K562 (cell line): ENCODE measurements at regions not wholly inside any gene's neighbourhood (a gene's known extent, or its start where the extent isn't known, plus 50 kb on each side); places are given as distances from the start of the nearest gene placed in this dataset.

ENCODE experiments used
- ATAC-seq: fragments of 200-7000 bp; cut with Tn5 transposase; 3 replicates; pipeline ENCODE4 v1.9.1; 2020; ENCODE audit warnings: moderate library complexity
- BruUV-seq: library from RNA; stranded (reverse); fragments of 400-500 nt; replicated peaks from 2 replicates; lab custom pipeline; 2021; lab: Mats Ljungman, UMichigan
- CTCF ChIA-PET: fragments of 300-600 bp; formaldehyde crosslinking; extraction: SDS; loops from one replicate; lab custom pipeline; 2021; ENCODE audit warnings: low intra/inter-chr PET ratio; lab: Yijun Ruan, JAX
- POLR2A ChIA-PET: fragments of 300-600, 350-650 bp; sonication (Branson Sonifier 250); formaldehyde crosslinking; extraction: SDS; loops from one replicate; lab custom pipeline; 2021; ENCODE audit warnings: antibody characterized with exemption, inconsistent platforms; lab: Yijun Ruan, JAX
- DNase-seq, 4 experiments: peaks; one replicate each; pipeline versions ENCODE4 v3.0.0 to v3.0.0-alpha.2; 2011 to 2018; ENCODE audit warnings: low spot score in 3 of 4, mixed read lengths in 3 of 4; ENCODE audit errors: extremely low read depth in 1 of 4
- FAIRE-seq: peaks from 2 replicates; lab custom pipeline; 2011; peaks lifted over from hg19 to GRCh38; lab: Jason Lieb, UNC
- H2AFZ ChIP-seq: 2 replicates; pipeline ENCODE4 v1.6.0; 2011; ENCODE audit warnings: low read depth, low read length, control low read depth, inconsistent platforms
- H3K27ac ChIP-seq: fragments of 200-600 bp; 3 replicates; pipeline ENCODE4 v1.8.0; 2011; ENCODE audit warnings: low read depth, mild to moderate bottlenecking, control low read depth, inconsistent platforms, low read length, moderate library complexity, mixed read lengths; ENCODE audit errors: extremely low read depth
- H3K27me3 ChIP-seq, 2 experiments: fragments of 300-600 bp in 1 of 2; 2 replicates in 1 of 2; 3 replicates in 1 of 2; pipeline versions ENCODE4 v1.6.0 to v1.8.0; 2011; ENCODE audit warnings: inconsistent platforms in 2 of 2, low read length in 2 of 2, mild to moderate bottlenecking in 1 of 2, mixed read lengths in 1 of 2, moderate library complexity in 1 of 2; ENCODE audit not compliant: control insufficient read depth in 2 of 2, insufficient read depth in 2 of 2
- H3K36me3 ChIP-seq: fragments of 300-600 bp; 3 replicates; pipeline ENCODE4 v1.8.0; 2011; ENCODE audit warnings: mild to moderate bottlenecking, low read length, inconsistent platforms; ENCODE audit not compliant: control insufficient read depth, insufficient read depth
- H3K4me1 ChIP-seq, 2 experiments: fragments of 200-600 bp in 1 of 2; replicated peaks in 1 of 2; 2 replicates in 1 of 2; 3 replicates in 1 of 2; pipeline versions ENCODE4 v1.5.1 to v1.8.0; 2011; ENCODE audit warnings: inconsistent platforms in 2 of 2, low read length in 2 of 2, mild to moderate bottlenecking in 1 of 2, mixed read lengths in 1 of 2, moderate library complexity in 1 of 2; ENCODE audit not compliant: control insufficient read depth in 2 of 2, insufficient read depth in 2 of 2
- H3K4me2 ChIP-seq: 2 replicates; pipeline ENCODE4 v1.6.1; 2011; ENCODE audit warnings: low read length, control low read depth, inconsistent platforms, mixed read lengths; ENCODE audit not compliant: insufficient read depth
- H3K4me3 ChIP-seq: fragments of 200-600 bp; sonication (generic), shearing (Covaris generic); 2 replicates; pipeline ENCODE4 v1.5.1; 2016; ENCODE audit warnings: control low read depth, inconsistent platforms
- H3K79me2 ChIP-seq: fragments of 200-600 bp; 3 replicates; pipeline ENCODE4 v1.8.0; 2011; ENCODE audit warnings: low read length, inconsistent platforms; ENCODE audit not compliant: control insufficient read depth, insufficient read depth
- H3K9ac ChIP-seq, 2 experiments: 2 replicates each; pipeline versions ENCODE4 v1.6.0 to v1.6.1; 2011; ENCODE audit warnings: low read depth in 2 of 2, low read length in 2 of 2, control low read depth in 1 of 2, inconsistent platforms in 1 of 2, mild to moderate bottlenecking in 1 of 2, mixed read lengths in 1 of 2; ENCODE audit not compliant: insufficient read depth in 1 of 2
- H3K9me1 ChIP-seq: one replicate; pipeline ENCODE4 v1.6.0; 2011; ENCODE audit warnings: inconsistent platforms, mild to moderate bottlenecking, low read length, moderate library complexity; ENCODE audit not compliant: control insufficient read depth, insufficient read depth
- H3K9me3 ChIP-seq: replicated peaks from 2 replicates; pipeline ENCODE4 v1.5.1; 2011; ENCODE audit warnings: low read depth, low read length, inconsistent platforms; ENCODE audit not compliant: control insufficient read depth, insufficient read depth
- H4K20me1 ChIP-seq: replicated peaks from 2 replicates; pipeline ENCODE4 v1.6.1; 2011; ENCODE audit warnings: low read length, inconsistent platforms, mixed read lengths; ENCODE audit not compliant: control insufficient read depth, insufficient read depth
- GTF2E2 ChIP-seq: fragments of 200-800 bp; sonication (Bioruptor generic); IDR thresholded peaks from 2 replicates; pipeline ENCODE4 v1.6.1; 2016; ENCODE audit warnings: missing genetic modification characterization, missing compliant biosample characterization
- RBM34 ChIP-seq: fragments of 200-400 bp; formaldehyde crosslinking; IDR thresholded peaks from 2 replicates; pipeline ENCODE4 v1.6.1; 2018; ENCODE audit warnings: low read length, borderline replicate concordance; ENCODE audit not compliant: insufficient read depth
- ZKSCAN8 ChIP-seq: fragments of 200-800 bp; sonication (Bioruptor generic); IDR thresholded peaks from 2 replicates; pipeline ENCODE4 v1.6.1; 2016; ENCODE audit warnings: missing genetic modification characterization, missing compliant biosample characterization
- WGBS: fragments of 100-300 bp; shearing (Covaris generic); methylation state at CpG from one replicate; pipeline ENCODE4 v1.1.6; 2016; ENCODE audit warnings: low coverage, mixed read lengths; ENCODE audit not compliant: insufficient coverage; ENCODE audit errors: missing lambda C conversion rate; 5-methylcytosine and 5-hydroxymethylcytosine counted together
- in situ Hi-C: fragments of 300-500 bp; cut with MboI; formaldehyde crosslinking; loops from 4 replicates; pipeline ENCODE4 v1.15.0; 2018; ENCODE audit warnings: inconsistent platforms, mixed read lengths
- intact Hi-C: fragments of 100-400 bp; cut with micrococcal nuclease; formaldehyde crosslinking; loops from 2 replicates; pipeline ENCODE4 v1.14.2; 2022
- TF ChIP-seq, protein P1 (sequence below), 2 experiments: fragments of 450-650 bp; formaldehyde crosslinking in 1 of 2; IDR thresholded peaks; 2 replicates each; pipeline versions ENCODE4 v1.4.0 to v1.6.1; 2014 to 2020; ENCODE audit warnings: mild to moderate bottlenecking in 2 of 2, borderline replicate concordance in 1 of 2, low read depth in 1 of 2

- no peak overlapping the region for H3K27ac ChIP-seq
- no peaks in the 10 kb centered on the region for H3K9me3 ChIP-seq
- H3K4me3 ChIP-seq, result no peak overlapping the region
- H3K9ac ChIP-seq, result no peak overlapping the region
- FAIRE-seq, result no peak
- H3K27me3 ChIP-seq, result no peaks in the 10 kb centered on the region
- no peaks in the 10 kb centered on the region for H4K20me1 ChIP-seq
- H3K79me2 ChIP-seq, result no peaks in the 10 kb centered on the region
- CTCF ChIA-PET, result no interaction called here
- no peak for ATAC-seq
- no peaks in the 10 kb centered on the region for H3K4me1 ChIP-seq
- no peak overlapping the region for H2AFZ ChIP-seq
- no peak for TF ChIP-seq ZKSCAN8 (CRISPR knock-in tag)
- TF ChIP-seq, protein P1, sequence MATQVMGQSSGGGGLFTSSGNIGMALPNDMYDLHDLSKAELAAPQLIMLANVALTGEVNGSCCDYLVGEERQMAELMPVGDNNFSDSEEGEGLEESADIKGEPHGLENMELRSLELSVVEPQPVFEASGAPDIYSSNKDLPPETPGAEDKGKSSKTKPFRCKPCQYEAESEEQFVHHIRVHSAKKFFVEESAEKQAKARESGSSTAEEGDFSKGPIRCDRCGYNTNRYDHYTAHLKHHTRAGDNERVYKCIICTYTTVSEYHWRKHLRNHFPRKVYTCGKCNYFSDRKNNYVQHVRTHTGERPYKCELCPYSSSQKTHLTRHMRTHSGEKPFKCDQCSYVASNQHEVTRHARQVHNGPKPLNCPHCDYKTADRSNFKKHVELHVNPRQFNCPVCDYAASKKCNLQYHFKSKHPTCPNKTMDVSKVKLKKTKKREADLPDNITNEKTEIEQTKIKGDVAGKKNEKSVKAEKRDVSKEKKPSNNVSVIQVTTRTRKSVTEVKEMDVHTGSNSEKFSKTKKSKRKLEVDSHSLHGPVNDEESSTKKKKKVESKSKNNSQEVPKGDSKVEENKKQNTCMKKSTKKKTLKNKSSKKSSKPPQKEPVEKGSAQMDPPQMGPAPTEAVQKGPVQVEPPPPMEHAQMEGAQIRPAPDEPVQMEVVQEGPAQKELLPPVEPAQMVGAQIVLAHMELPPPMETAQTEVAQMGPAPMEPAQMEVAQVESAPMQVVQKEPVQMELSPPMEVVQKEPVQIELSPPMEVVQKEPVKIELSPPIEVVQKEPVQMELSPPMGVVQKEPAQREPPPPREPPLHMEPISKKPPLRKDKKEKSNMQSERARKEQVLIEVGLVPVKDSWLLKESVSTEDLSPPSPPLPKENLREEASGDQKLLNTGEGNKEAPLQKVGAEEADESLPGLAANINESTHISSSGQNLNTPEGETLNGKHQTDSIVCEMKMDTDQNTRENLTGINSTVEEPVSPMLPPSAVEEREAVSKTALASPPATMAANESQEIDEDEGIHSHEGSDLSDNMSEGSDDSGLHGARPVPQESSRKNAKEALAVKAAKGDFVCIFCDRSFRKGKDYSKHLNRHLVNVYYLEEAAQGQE (IDR thresholded peaks at IDR 0.05; ENCODE audit: borderline replicate concordance), result no peak
- TF ChIP-seq, protein P1 (CRISPR knock-in tag; IDR thresholded peaks at IDR 0.05; ENCODE audit: low read depth), result no peak
- no peak for TF ChIP-seq GTF2E2
- TF ChIP-seq RBM34, result no peak
- TF ChIP-seq, all 486 proteins: peak for 0
- BruUV-seq, result no TSS peak
- no peak for DNase-seq
- WGBS, result 0% methylated on average over 3 of the region's 3 CpGs
- POLR2A ChIA-PET, result no interaction called here
- H3K4me2 ChIP-seq, result no peak overlapping the region
- in situ Hi-C loops, result no loop called here
- no peaks in the 10 kb centered on the region for H3K36me3 ChIP-seq
- intact Hi-C loops, result no loop called here
- no peaks in the 10 kb centered on the region for H3K9me1 ChIP-seq
Observed at GRCh38 chr5:167254132-167254531, 1037.3 kb upstream of the WWC1 start.
